H9 (cell line): ENCODE measurements at regions not wholly inside any gene's neighbourhood (a gene's known extent, or its start where the extent isn't known, plus 50 kb on each side); places are given as distances from the start of the nearest gene placed in this dataset.

Experiments used
- DNase-seq: peaks from one replicate; pipeline ENCODE4 v3.0.0-alpha.2; 2017
- H2AFZ ChIP-seq: one replicate; pipeline ENCODE4 v1.6.1; 2013; ENCODE audit warnings: mild to moderate bottlenecking, low read length, control low read depth, moderate library complexity
- H2AK5ac ChIP-seq: 2 replicates; pipeline ENCODE4 v1.6.1; 2013; ENCODE audit warnings: low read length, control low read depth, mixed read lengths; ENCODE audit not compliant: insufficient read length
- H2BK120ac ChIP-seq: one replicate; pipeline ENCODE4 v1.6.1; 2013; ENCODE audit warnings: low read depth, mild to moderate bottlenecking, low read length, control low read depth, inconsistent platforms; ENCODE audit not compliant: poor library complexity, severe bottlenecking
- H2BK12ac ChIP-seq: 2 replicates; pipeline ENCODE4 v1.6.1; 2013; ENCODE audit warnings: low read length, control low read depth, mixed read lengths, low read depth; ENCODE audit not compliant: insufficient read length
- H2BK15ac ChIP-seq: 2 replicates; pipeline ENCODE4 v1.6.1; 2013; ENCODE audit warnings: low read depth, low read length, control low read depth
- H2BK20ac ChIP-seq: one replicate; pipeline ENCODE4 v1.6.1; 2013; ENCODE audit warnings: low read depth, mild to moderate bottlenecking, low read length, control low read depth, inconsistent platforms; ENCODE audit not compliant: poor library complexity, severe bottlenecking
- H2BK5ac ChIP-seq: 2 replicates; pipeline ENCODE4 v1.6.1; 2013; ENCODE audit warnings: low read length, control low read depth, mixed read lengths; ENCODE audit not compliant: insufficient read length
- H3K14ac ChIP-seq: 2 replicates; pipeline ENCODE4 v1.6.1; 2013; ENCODE audit warnings: low read length, control low read depth; ENCODE audit not compliant: insufficient read depth
- H3K18ac ChIP-seq: 2 replicates; pipeline ENCODE4 v1.6.1; 2013; ENCODE audit warnings: low read depth, mild to moderate bottlenecking, mixed read lengths, low read length, control low read depth; ENCODE audit not compliant: insufficient read length
- H3K23ac ChIP-seq: 2 replicates; pipeline ENCODE4 v1.6.1; 2013; ENCODE audit warnings: low read length, control low read depth, mixed read lengths, low read depth; ENCODE audit not compliant: insufficient read length
- H3K23me2 ChIP-seq: 2 replicates; pipeline ENCODE4 v1.6.1; 2013; ENCODE audit warnings: low read depth, mild to moderate bottlenecking, mixed read lengths, low read length, control low read depth; ENCODE audit not compliant: insufficient read length, poor library complexity, severe bottlenecking
- H3K27ac ChIP-seq: 2 replicates; pipeline ENCODE4 v1.5.1; 2013; ENCODE audit warnings: low read length, control low read depth, mixed read lengths, low read depth; ENCODE audit not compliant: insufficient read length
- H3K27me3 ChIP-seq: 2 replicates; pipeline ENCODE4 v1.6.1; 2013; ENCODE audit warnings: low read length, control low read depth, inconsistent platforms; ENCODE audit not compliant: insufficient read depth
- H3K4ac ChIP-seq: 2 replicates; pipeline ENCODE4 v1.6.1; 2013; ENCODE audit warnings: low read depth, mild to moderate bottlenecking, control low read depth, inconsistent platforms, low read length, moderate library complexity
- H3K4me1 ChIP-seq: 2 replicates; pipeline ENCODE4 v1.6.1; 2013; ENCODE audit warnings: low read length, control low read depth, inconsistent platforms; ENCODE audit not compliant: insufficient read depth
- H3K4me2 ChIP-seq: 2 replicates; pipeline ENCODE4 v1.6.1; 2013; ENCODE audit warnings: low read length, control low read depth, mixed read lengths; ENCODE audit not compliant: insufficient read length, insufficient read depth
- H3K56ac ChIP-seq: 2 replicates; pipeline ENCODE4 v1.6.1; 2013; ENCODE audit warnings: low read depth, mild to moderate bottlenecking, mixed read lengths, low read length, control low read depth; ENCODE audit not compliant: insufficient read length
- H3K79me1 ChIP-seq: 2 replicates; pipeline ENCODE4 v1.6.1; 2013; ENCODE audit warnings: low read depth, mild to moderate bottlenecking, moderate library complexity, low read length, control low read depth, inconsistent platforms; ENCODE audit not compliant: insufficient read depth, poor library complexity, severe bottlenecking
- H3K79me2 ChIP-seq: 2 replicates; pipeline ENCODE4 v1.6.1; 2013; ENCODE audit warnings: low read length, control low read depth, inconsistent platforms; ENCODE audit not compliant: insufficient read depth
- H3K9ac ChIP-seq: 2 replicates; pipeline ENCODE4 v1.6.1; 2013; ENCODE audit warnings: low read length, control low read depth, mixed read lengths; ENCODE audit not compliant: insufficient read length; ENCODE audit errors: extremely low read depth
- H3K9me3 ChIP-seq: one replicate; pipeline ENCODE4 v1.6.1; 2013; ENCODE audit warnings: low read depth, low read length, inconsistent platforms; ENCODE audit not compliant: control insufficient read depth
- H3T11ph ChIP-seq: one replicate; pipeline ENCODE4 v1.6.1; 2013; ENCODE audit warnings: mild to moderate bottlenecking, low read length, control low read depth, inconsistent platforms
- H4K20me1 ChIP-seq: one replicate; pipeline ENCODE4 v1.6.1; 2013; ENCODE audit not compliant: control insufficient read depth, insufficient read length, insufficient read depth
- H4K5ac ChIP-seq: 2 replicates; pipeline ENCODE4 v1.6.1; 2013; ENCODE audit warnings: low read depth, mild to moderate bottlenecking, mixed read lengths, low read length, control low read depth; ENCODE audit not compliant: insufficient read length
- H4K8ac ChIP-seq: replicated peaks from 2 replicates; pipeline ENCODE4 v1.6.1; 2013; ENCODE audit warnings: low read length, control low read depth, mixed read lengths, low read depth; ENCODE audit not compliant: insufficient read length
- H4K91ac ChIP-seq: 2 replicates; pipeline ENCODE4 v1.6.1; 2013; ENCODE audit warnings: low read depth, mild to moderate bottlenecking, moderate library complexity, mixed read lengths, low read length, control low read depth; ENCODE audit not compliant: insufficient read length
- H3K27ac Mint-ChIP-seq, 3 experiments: 2 replicates in 2 of 3; 3 replicates in 1 of 3; pipeline ENCODE4 v1.8.0; 2020 to 2021; ENCODE audit warnings: mixed read lengths in 3 of 3, mild to moderate bottlenecking in 1 of 3, moderate library complexity in 1 of 3
- H3K27me3 Mint-ChIP-seq: 2 replicates; pipeline ENCODE4 v1.8.0; 2021; ENCODE audit warnings: low read depth, mild to moderate bottlenecking, moderate library complexity, mixed read lengths
- H3K36me3 Mint-ChIP-seq, 3 experiments: 2 replicates in 2 of 3; 3 replicates in 1 of 3; pipeline ENCODE4 v1.8.0; 2020 to 2021; ENCODE audit warnings: low read depth in 3 of 3, mixed read lengths in 3 of 3; ENCODE audit not compliant: insufficient read depth in 1 of 3
- H3K4me1 Mint-ChIP-seq, 2 experiments: 2 replicates each; pipeline ENCODE4 v1.8.0; 2020; ENCODE audit warnings: mixed read lengths in 2 of 2
- H3K4me3 Mint-ChIP-seq, 2 experiments: 2 replicates in 1 of 2; 3 replicates in 1 of 2; pipeline ENCODE4 v1.8.0; 2020 to 2021; ENCODE audit warnings: mild to moderate bottlenecking in 2 of 2, mixed read lengths in 2 of 2, moderate library complexity in 1 of 2
- H3K9me3 Mint-ChIP-seq, 2 experiments: 2 replicates in 1 of 2; 3 replicates in 1 of 2; pipeline ENCODE4 v1.8.0; 2020; ENCODE audit warnings: mild to moderate bottlenecking in 2 of 2, mixed read lengths in 2 of 2, moderate library complexity in 1 of 2
- CTCF ChIP-seq: fragments of 200-600 bp; sonication (generic); conservative IDR thresholded peaks from 3 replicates; pipeline ENCODE4 v1.8.0; 2021; ENCODE audit warnings: antibody characterized with exemption, mild to moderate bottlenecking
- WGBS: extraction: QIAGEN DNeasy Blood & Tissue Kit; methylation state at CpG from one replicate; pipeline ENCODE4 v1.1.7; 2013; ENCODE audit warnings: missing lambda C conversion rate, low lambda C conversion rate, mixed read lengths; ENCODE audit not compliant: insufficient read length; ENCODE audit errors: extremely low coverage; 5-methylcytosine and 5-hydroxymethylcytosine counted together

- Histone ChIP-seq H4K20me1 (no peaks in the 10 kb centered on the region), H3K9me3 (no peaks in the 10 kb centered on the region), H3K4me2 (no peak overlapping the region), H3K79me2 (no peaks in the 10 kb centered on the region), H4K5ac (no peak overlapping the region), H2BK120ac (no peak overlapping the region), H3K79me1 (no peaks in the 10 kb centered on the region), H3T11ph (no peak overlapping the region), H3K9ac (no peak overlapping the region), H2BK15ac (no peak overlapping the region), H2BK20ac (no peak overlapping the region), H3K23me2 (no peaks in the 10 kb centered on the region), H3K4me1 (no peaks in the 10 kb centered on the region), H2BK12ac (no peak overlapping the region), H3K27ac (no peak overlapping the region), H4K8ac (no peak overlapping the region), H4K91ac (no peak overlapping the region), H3K14ac (no peak overlapping the region), H3K27me3 (no peaks in the 10 kb centered on the region), H2BK5ac (no peak overlapping the region), H3K18ac (no peak overlapping the region), H3K56ac (no peak overlapping the region), H3K4ac (no peak overlapping the region), H2AFZ (no peak overlapping the region), H3K23ac (no peak overlapping the region), H2AK5ac (no peak overlapping the region)
- peaks cover 6 to 17% (median 8%) of the 10 kb centered on the region in 3 experiments; a peak in 6 of 7 replicates for H3K36me3 Mint-ChIP-seq
- H3K9me3 Mint-ChIP-seq, result peaks cover 17 to 18% of the 10 kb centered on the region in 2 experiments
- H3K27me3 Mint-ChIP-seq, result no peaks in the 10 kb centered on the region; the same call in 1 of the 2 replicates
- H3K27ac Mint-ChIP-seq, result no peak overlapping the region
- WGBS, result no CpG with 5 or more reads among the region's 2 CpGs
- no peak overlapping the region for H3K4me3 Mint-ChIP-seq
- DNase-seq, result no peak
- H3K4me1 Mint-ChIP-seq, result no peaks in the 10 kb centered on the region
- TF ChIP-seq CTCF, result no peak
Measured at GRCh38 chr9:78954286-78954685, 617.5 kb upstream of the TLE4 start.
